Cardiac fibroblast (primary cell): ENCODE measurements at regions not wholly inside any gene's neighbourhood (a gene's known extent, or its start where the extent isn't known, plus 50 kb on each side); places are given as distances from the start of the nearest gene placed in this dataset.
"Not testable (repeated sequence)": the region's sequence is repeated elsewhere in the genome, so short reads cannot be mapped to it uniquely, and the experiment has no call there.

ENCODE experiments used
- DNase-seq, 2 donors: peaks; one replicate each; pipeline versions ENCODE4 v3.0.0 to v3.0.0-alpha.2; 2010; ENCODE audit warnings: low read depth in 2 of 2
- H3K4me3 ChIP-seq, 2 donors: replicated peaks in 1 of 2; 1 replicate in 1 of 2; 2 replicates in 1 of 2; pipeline ENCODE4 v1.5.1; 2011; ENCODE audit warnings: low read depth in 2 of 2, low read length in 2 of 2, mild to moderate bottlenecking in 2 of 2, moderate library complexity in 1 of 2
- TF ChIP-seq, protein P1 (sequence below): IDR thresholded peaks from one replicate; pipeline ENCODE4 v1.5.1; 2011; ENCODE audit warnings: low read depth, mild to moderate bottlenecking, low read length, inconsistent platforms

DNA sequence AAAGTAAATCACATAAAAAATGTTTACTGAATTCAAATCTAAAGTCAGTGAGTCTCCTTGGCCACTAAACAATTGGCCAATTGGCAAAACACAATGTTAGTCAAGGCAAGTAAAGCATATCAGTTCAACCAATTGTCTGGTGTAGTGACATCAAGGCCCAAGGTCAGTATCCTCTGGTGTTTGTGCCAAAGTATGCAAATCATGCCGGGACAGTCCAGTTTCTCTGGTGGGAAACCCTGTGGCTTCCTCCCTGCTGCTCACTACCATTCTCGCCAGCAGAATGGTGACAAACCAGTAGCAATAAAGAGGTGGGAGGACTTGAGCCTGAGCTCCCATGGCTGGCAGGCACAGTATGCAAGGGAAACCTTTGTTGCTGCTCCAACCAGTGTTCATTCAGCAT, 314.9 kb upstream of the FGF13 start:
- H3K4me3 ChIP-seq, result no peak overlapping the region
- no peak for DNase-seq
- TF ChIP-seq, protein P1, sequence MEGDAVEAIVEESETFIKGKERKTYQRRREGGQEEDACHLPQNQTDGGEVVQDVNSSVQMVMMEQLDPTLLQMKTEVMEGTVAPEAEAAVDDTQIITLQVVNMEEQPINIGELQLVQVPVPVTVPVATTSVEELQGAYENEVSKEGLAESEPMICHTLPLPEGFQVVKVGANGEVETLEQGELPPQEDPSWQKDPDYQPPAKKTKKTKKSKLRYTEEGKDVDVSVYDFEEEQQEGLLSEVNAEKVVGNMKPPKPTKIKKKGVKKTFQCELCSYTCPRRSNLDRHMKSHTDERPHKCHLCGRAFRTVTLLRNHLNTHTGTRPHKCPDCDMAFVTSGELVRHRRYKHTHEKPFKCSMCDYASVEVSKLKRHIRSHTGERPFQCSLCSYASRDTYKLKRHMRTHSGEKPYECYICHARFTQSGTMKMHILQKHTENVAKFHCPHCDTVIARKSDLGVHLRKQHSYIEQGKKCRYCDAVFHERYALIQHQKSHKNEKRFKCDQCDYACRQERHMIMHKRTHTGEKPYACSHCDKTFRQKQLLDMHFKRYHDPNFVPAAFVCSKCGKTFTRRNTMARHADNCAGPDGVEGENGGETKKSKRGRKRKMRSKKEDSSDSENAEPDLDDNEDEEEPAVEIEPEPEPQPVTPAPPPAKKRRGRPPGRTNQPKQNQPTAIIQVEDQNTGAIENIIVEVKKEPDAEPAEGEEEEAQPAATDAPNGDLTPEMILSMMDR, result no peak

GRCh38 chrX:139025816-139026215, 314.3 kb upstream of the FGF13 start:
- TF ChIP-seq, protein P1, result no peak
- H3K4me3 ChIP-seq, result no peak overlapping the region
- DNase-seq, result no peak

GRCh38 chrX:139023531-139023930, 312.0 kb upstream of the FGF13 start:
- no peak for DNase-seq
- TF ChIP-seq, protein P1, result no peak
- H3K4me3 ChIP-seq, result no peak overlapping the region

DNA sequence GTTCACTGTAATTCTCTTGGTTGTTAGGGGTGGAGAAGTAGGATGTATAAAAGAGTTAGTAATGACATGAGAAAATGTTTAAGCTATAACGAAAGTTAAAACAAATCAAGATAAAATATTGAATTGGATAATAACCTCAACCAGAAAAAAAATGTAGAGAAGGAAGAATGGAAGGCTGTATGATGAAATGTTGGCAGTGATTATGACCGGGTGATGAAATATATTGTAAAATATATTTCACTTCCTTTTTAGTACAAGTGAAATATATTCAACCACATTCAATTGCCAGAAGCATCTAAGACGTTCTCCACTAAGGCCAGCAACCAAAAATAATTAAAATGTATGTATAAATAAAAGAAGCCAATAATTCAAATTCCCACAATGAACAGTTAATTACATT, 309.3 kb upstream of the FGF13 start:
- no peak for DNase-seq
- TF ChIP-seq, protein P1, result no peak
- H3K4me3 ChIP-seq, result no peak overlapping the region

GRCh38 chrX:139018436-139018835, 306.9 kb upstream of the FGF13 start:
- no peak for DNase-seq
- H3K4me3 ChIP-seq, result no peak overlapping the region
- TF ChIP-seq, protein P1, result no peak

- no peak for DNase-seq
- TF ChIP-seq, protein P1, result no peak
- H3K4me3 ChIP-seq, result no peak overlapping the region
These were observed 304.1 kb upstream of the FGF13 start for GRCh38 chrX:139015627-139016026.

- DNase-seq, result no peak
- TF ChIP-seq, protein P1, result no peak
- H3K4me3 ChIP-seq, result no peak overlapping the region
These were observed 296.7 kb upstream of the FGF13 start for GRCh38 chrX:139008185-139008584.

- DNase-seq, H3K4me3 ChIP-seq: not testable (repeated sequence)
These were observed 292.5 kb upstream of the FGF13 start for GRCh38 chrX:139003856-139004527.
